ENCODE measurements at regions not wholly inside any gene's neighbourhood (a gene's known extent, or its start where the extent isn't known, plus 50 kb on each side); places are given as distances from the start of the nearest gene placed in this dataset.

- no peak for DNase-seq
- 73 to 77% (median 75%) methylated on average over 3 of the region's 3 CpGs for WGBS, 3 donors
- no peaks in the 10 kb centered on the region for H3K9me3 ChIP-seq
- TF ChIP-seq POLR2A (IDR thresholded peaks at IDR 0.05) = no peak
- no peak for TF ChIP-seq EP300 (IDR thresholded peaks at IDR 0.05)
- no peak for TF ChIP-seq CTCF (IDR thresholded peaks at IDR 0.05)
- no peak overlapping the region for H3K27ac ChIP-seq
- no peaks in the 10 kb centered on the region for H3K36me3 ChIP-seq
- H3K27me3 ChIP-seq = no peaks in the 10 kb centered on the region
- H3K4me1 ChIP-seq (ENCODE audit: insufficient read depth) = no peaks in the 10 kb centered on the region
- intact Hi-C loops (cut with DNase I) = no loop called here
- no peak overlapping the region for H3K4me3 ChIP-seq
Observed at GRCh38 chr2:59866436-59866835, 687.0 kb downstream of the BCL11A start.

- TF ChIP-seq CTCF (IDR thresholded peaks at IDR 0.05) (no peak), EP300 (IDR thresholded peaks at IDR 0.05) (no peak), POLR2A (IDR thresholded peaks at IDR 0.05) (no peak)
- Histone ChIP-seq H3K36me3 (no peaks in the 10 kb centered on the region), H3K9me3 (no peaks in the 10 kb centered on the region), H3K4me3 (no peak overlapping the region), H3K27me3 (no peaks in the 10 kb centered on the region), H3K27ac (no peak overlapping the region), H3K4me1 (ENCODE audit: insufficient read depth) (no peaks in the 10 kb centered on the region)
- DNase-seq = no peak
- WGBS, 3 donors = 91 to 98% (median 92%) methylated on average over 7 of the region's 7 CpGs
- intact Hi-C loops (cut with DNase I) = no loop called here
Observed at GRCh38 chr2:59858540-59858939, 694.9 kb downstream of the BCL11A start.

GRCh38 chr2:59857109-59857508, 696.3 kb downstream of the BCL11A start:
- H3K36me3 ChIP-seq = no peaks in the 10 kb centered on the region
- no peak overlapping the region for H3K27ac ChIP-seq
- no peak for TF ChIP-seq POLR2A (IDR thresholded peaks at IDR 0.05)
- no peak for DNase-seq
- H3K4me1 ChIP-seq (ENCODE audit: insufficient read depth) = no peaks in the 10 kb centered on the region
- no peaks in the 10 kb centered on the region for H3K9me3 ChIP-seq
- H3K4me3 ChIP-seq = no peak overlapping the region
- no peaks in the 10 kb centered on the region for H3K27me3 ChIP-seq
- intact Hi-C loops (cut with DNase I) = no loop called here

- no peak overlapping the region for H3K4me3 ChIP-seq
- intact Hi-C loops (cut with DNase I) = no loop called here
- H3K36me3 ChIP-seq = no peaks in the 10 kb centered on the region
- TF ChIP-seq POLR2A (IDR thresholded peaks at IDR 0.05) = no peak
- TF ChIP-seq EP300 (IDR thresholded peaks at IDR 0.05) = no peak
- no peak for TF ChIP-seq CTCF (IDR thresholded peaks at IDR 0.05)
- H3K9me3 ChIP-seq = no peaks in the 10 kb centered on the region
- H3K27me3 ChIP-seq = no peaks in the 10 kb centered on the region
- DNase-seq = no peak
- no peaks in the 10 kb centered on the region for H3K4me1 ChIP-seq (ENCODE audit: insufficient read depth)
- 86 to 94% (median 90%) methylated on average over 3 of the region's 3 CpGs for WGBS, 3 donors
- no peak overlapping the region for H3K27ac ChIP-seq
Observed at GRCh38 chr2:59856391-59856790, 697.1 kb downstream of the BCL11A start.

- Histone ChIP-seq H3K4me3 (no peak overlapping the region), H3K4me1 (ENCODE audit: insufficient read depth) (no peaks in the 10 kb centered on the region), H3K27me3 (no peaks in the 10 kb centered on the region), H3K36me3 (no peaks in the 10 kb centered on the region), H3K27ac (no peak overlapping the region), H3K9me3 (no peaks in the 10 kb centered on the region)
- 69 to 71% (median 70%) methylated on average over 4 of the region's 4 CpGs for WGBS, 3 donors
- TF ChIP-seq CTCF (IDR thresholded peaks at IDR 0.05) = no peak
- TF ChIP-seq EP300 (IDR thresholded peaks at IDR 0.05) = no peak
- TF ChIP-seq POLR2A (IDR thresholded peaks at IDR 0.05) = no peak
- intact Hi-C loops (cut with DNase I) = no loop called here
- no peak for DNase-seq
Observed at GRCh38 chr2:59853032-59853431, 700.4 kb downstream of the BCL11A start.
